ENCODE measurements at regions not wholly inside any gene's neighbourhood (a gene's known extent, or its start where the extent isn't known, plus 50 kb on each side); places are given as distances from the start of the nearest gene placed in this dataset.
"Not testable (repeated sequence)": the region's sequence is repeated elsewhere in the genome, so short reads cannot be mapped to it uniquely, and the experiment has no call there.

- not testable (repeated sequence) for DNase-seq
Measured at GRCh38 chr4:102397056-102397455, 51.8 kb upstream of the SLC39A8 start.

- no peak for DNase-seq
Measured at GRCh38 chr4:102399021-102399420, 53.7 kb upstream of the SLC39A8 start.

DNA sequence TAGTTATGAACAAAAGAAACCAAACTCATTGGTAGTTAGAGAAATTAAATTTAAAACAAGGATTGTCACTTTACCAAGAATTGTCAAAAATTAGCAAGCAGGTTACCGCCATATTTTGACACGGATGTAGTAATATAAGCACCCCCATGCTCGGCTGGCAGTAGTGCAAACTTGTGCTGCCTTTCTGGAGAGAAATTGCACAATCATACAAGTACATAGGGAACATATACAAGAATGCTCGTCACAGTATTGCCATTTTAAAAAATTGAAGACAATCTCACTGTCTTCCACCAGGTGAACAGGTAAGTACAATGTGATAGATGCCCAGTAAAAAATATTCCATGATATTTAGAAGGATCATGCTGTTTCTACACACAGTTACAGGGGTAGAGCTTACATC lies 55.6 kb upstream of the SLC39A8 start:
- no peak for DNase-seq

DNA sequence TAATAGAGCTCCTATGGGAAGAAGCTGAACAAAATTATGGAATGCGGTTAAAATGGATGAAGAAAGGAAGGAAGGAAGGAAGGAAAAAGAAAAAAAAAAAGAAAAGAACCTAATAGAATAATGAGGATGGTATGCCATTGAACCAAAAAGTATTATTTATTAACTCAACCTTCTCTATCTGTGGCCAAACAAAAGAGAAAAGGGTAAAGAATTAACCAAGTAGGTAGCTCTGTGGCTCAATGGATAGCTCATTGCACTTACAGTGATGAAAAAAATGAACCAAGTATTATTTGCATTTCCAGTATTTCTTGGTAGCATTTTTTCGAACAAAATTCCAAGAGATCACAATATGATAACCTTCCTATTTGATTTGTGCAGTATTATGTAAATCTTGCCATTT lies 56.9 kb upstream of the SLC39A8 start:
- no peak for DNase-seq

GRCh38 chr4:102403116-102403515 lies 57.8 kb upstream of the SLC39A8 start:
- DNase-seq = no peak

DNA sequence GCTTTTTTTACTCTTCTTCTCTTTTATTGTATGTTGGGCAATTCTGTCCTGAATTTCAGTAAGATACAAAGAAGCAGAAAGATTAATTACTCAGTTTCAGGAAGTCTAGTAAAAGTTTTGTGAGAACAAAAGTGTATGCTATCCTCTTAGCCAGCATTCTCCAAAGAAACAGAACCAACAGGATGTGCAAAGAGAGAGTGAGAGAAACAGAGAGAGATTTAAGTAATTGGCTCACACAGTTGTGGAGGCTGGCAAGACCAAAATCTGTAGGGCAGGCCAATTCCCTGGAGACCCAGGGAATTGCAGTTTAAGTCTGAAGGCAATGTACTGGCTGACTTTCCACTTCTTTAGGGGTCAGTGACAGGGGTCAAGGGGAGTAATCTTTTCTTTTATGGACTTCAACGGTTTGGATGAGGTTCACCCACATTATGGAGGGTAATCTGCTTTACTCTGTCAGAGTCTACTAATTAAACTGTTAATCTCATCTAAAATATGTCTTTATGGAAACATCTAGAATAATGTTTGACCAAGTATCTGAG lies 59.2 kb upstream of the SLC39A8 start:
- no peak for DNase-seq

- no peak for DNase-seq
Measured at GRCh38 chr4:102405821-102406401, 60.6 kb upstream of the SLC39A8 start.

DNA sequence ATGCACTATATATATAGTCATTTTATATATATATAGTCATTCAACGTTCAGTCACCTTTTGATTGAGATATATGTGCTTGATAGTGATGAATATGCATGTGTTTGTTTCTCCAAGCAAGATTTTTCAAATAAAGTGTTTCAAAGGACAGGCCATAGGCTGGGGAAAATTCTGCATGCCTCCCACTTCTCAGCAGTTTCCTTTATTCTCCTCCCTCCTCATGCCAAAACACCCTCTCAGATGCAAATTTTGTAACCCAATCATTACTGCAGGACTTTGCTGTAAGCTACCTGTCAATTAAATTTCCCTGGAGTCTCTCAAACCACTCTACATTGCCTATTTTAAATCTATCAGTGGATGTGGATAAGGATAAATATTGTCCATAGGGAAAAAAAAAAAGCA lies 65.6 kb upstream of the SLC39A8 start:
- not testable (repeated sequence) for DNase-seq

DNA sequence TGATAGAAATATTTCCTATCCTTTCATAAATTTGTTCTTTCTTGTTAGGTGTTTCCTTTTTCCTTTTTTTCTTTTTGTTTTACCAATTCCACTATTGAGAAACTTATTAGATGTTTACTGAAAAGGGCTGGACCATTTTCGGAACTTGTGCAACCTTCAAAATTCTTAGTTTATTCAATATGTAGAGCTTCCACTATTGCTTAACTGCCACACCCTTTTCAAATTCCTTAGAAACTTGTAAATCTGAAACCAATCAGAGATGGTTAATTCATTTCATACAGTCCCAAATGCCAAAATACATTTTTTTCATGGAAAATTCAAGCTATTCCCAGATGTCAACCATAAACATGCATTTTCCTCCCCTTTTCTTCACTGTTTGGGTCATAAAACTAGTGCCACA lies 66.1 kb upstream of the SLC39A8 start:
- no peak for DNase-seq

DNA sequence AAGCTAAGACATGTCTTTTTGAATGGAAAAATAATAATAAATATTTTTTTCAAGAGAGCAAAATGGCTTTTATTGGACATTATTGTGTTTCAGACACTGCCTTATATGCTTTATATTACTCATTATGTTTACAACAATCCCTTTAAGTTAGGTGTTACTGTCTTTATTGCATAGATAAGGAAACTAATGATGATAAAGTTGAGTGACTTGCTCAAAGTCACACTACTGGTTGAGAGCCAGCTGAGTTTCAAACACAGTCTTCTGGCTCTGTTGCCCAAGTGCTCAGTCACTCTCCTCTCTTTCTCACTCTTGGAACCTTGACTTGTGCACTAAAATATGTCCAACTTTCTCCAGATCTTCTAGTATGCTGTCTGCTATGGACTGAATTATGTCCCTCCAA lies 71.5 kb upstream of the SLC39A8 start:
- DNase-seq = no peak

DNA sequence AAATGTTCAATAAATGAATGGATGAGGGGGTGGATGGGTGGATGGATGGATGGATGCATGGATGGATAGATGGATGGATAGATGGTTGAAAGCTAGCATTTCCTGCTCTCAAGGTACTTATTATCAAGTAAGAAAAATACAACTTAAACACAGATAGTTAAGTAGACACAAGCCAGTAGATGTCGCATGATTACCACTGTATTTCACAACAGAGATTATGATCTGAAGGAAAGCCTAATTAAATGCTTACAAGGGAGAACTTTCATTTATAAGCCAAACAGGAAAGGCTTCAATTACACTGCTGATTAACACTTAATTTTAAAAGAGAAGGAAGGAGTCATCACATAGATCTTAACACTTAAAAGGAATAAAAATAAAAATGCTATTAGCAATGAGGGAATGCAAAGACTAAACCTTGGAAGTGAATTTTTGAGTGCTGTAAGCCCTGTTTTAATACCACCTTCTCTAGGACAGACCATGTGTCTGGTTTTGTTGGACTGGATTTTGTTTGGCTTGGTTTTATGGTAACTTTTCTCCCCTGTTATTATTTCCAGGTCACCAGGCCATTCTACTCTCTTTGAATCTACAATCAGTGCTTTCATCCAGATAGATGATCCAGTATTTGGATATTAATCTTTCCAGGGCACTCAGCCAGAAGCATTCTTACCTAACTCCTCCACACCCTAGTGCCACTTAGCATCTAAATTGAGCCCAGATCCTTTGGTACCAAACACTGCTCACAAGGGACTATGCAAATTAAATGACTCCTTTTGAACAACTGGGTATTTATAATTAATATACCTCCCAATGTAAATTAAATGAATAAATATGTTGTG lies 75.5 kb upstream of the SLC39A8 start:
- DNase-seq = no peak

- DNase-seq = no peak
Measured at GRCh38 chr4:102422843-102423242, 77.6 kb upstream of the SLC39A8 start.

DNA sequence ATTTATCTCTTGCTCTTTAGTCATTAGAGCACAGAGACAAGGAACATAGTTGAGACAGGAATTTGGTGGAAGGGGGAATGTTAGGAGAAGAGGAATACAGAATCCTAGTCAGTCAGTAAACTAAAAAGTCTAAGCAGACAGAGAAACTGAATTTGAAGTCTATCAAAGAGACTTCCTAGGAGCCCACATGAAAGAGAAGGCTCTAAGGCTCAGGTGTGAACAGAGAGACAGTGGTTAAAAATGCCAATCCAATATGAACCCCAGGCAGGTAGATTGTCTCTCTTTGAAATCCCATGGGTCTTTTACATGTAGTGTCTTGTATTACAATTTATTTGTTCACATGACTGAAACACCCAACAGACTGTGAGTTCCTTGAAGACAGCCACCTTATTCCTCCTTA lies 77.8 kb upstream of the NFKB1 start:
- no peak for DNase-seq

DNA sequence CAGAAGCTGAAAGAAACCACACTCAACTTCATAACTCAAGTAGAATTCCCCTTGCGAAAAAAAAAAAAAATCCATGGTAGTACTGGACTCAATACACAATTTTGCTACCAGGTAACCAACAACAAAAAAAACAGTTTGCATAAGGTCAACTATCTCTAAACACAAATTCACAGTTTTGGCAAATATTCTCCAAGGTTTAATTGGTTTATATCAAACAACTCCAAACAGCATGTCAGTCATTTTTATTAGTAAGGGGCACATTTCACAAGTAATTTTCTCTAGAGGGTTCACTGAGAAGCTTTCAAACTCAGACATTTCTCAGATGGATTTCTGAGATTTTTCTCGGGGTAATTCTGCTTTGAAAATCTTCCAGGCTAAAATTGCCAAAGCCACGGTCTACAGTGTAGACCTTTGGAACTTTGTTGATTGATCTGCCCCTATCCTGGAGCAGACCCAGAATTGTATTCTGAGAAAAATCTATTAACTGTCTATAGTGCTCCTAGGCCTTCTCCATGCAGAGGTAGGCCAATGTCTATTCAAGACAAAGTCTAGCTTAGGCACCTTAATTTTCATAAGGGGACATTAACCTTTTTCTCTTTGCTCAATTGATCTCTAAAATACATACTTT lies 73.7 kb upstream of the NFKB1 start:
- DNase-seq = no peak

DNA sequence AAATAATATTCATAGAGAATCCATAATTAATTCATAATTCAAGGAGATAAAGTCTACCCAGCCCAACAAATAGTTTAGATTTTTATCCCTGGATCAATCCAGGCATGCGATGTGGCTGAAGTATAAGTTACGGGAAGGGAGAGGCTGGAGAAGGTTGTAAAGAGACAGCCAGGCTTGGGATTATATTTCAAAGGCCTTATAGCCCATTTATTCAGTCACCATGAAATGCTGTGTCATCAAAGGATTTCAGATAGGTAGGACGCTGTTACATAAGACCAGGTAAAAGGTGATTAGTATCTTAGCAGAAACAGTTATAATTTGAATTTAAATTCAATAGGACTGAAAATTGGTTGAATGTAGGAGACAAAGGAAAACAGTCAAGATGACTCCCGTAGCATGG lies 73.0 kb upstream of the NFKB1 start:
- DNase-seq = no peak

DNA sequence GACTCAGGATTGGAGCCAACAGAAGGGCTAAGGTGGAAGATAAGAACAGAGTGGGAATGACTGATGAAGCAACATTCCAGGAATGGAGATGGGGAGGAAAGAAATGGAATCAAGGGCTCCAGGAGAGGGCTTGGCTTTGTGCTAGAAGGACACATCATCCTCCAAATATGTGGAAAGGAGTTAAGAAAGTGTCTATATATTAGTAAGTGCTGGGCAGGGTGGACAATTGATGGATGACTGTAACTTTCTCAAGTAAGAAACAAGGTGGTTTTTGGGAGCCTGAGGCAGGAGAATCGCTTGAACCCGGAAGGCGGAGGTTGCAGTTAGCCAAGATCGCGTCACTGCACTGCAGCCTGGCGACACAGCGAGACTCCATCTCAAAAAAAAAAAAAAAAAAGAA lies 71.6 kb upstream of the NFKB1 start:
- no peak for DNase-seq

GRCh38 chr4:102430461-102430910 lies 70.7 kb upstream of the NFKB1 start:
- no peak for DNase-seq

DNA sequence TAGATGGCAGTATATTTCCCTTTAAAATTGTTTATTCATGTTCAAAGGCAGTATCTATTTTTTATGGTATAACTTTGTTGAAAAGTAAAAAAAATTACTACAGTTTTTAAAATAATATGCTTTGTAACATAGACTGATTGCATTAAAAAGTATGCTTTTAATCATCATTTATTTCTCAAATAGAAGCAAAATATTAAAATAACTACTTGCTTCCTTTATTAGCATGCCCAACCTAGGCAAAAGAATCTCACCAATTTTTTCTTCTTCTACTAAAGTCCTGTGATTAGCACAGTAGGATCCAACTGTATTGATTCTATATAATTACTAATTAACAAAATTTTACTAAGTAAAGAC lies 69.6 kb upstream of the NFKB1 start:
- DNase-seq = no peak

DNA sequence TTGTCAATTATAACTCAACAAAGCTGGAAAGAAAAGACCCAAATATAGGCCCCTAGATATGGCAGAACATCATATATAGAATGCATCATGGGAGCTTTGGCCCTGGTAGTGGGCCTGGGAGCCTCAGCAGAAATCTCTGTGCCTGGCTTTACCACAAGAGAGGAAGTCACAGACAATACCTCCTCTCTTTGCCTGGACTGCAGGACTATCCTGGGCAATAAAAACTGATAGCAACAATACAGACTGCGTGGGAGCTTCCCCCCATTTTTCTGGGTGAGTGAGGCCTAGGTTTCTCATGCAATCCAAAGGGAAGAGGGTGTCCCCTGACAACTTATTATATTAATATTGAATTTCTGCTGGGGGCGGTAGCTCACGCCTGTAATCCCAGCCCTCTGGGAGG lies 64.0 kb upstream of the NFKB1 start:
- DNase-seq = no peak

DNA sequence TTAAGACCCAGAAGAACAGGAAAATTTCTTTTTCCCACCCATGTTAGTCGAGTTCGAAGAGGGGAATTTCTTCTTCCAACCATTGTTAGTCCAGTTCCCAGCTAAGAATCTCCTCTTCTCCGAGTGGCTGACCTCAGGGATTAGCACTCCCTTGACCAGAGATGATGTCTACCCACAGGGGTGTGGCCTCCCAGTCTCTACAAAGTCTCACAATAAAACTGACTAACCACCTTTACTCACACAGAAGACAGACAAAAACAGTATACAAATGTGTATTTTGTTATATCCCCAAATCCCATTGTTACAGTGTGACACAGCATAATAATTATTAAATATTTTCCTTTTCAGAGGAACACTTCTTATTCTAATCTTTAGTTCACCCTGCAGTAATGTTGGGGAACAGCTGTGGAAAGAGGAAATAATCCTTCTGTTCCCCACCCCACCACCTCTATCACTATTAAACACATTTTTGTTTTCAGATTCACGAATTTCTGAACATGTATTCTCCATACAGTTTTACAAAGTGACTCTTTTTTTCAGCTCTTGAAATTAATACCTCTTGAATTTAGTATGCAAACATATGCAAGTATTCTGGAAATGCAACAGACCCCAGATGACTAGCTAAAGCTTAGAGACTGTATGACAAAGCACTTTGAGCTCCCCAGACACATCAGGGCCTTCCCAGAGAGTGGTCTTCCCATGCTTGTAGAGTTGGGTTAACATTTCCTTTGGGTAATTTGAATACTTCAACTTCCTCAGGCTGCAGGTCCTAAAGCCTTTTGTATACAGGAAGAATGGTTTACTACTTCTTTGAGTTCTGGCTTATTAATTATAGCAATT lies 62.5 kb upstream of the NFKB1 start:
- no peak for DNase-seq

GRCh38 chr4:102439236-102439614 lies 61.9 kb upstream of the NFKB1 start:
- DNase-seq = no peak

DNA sequence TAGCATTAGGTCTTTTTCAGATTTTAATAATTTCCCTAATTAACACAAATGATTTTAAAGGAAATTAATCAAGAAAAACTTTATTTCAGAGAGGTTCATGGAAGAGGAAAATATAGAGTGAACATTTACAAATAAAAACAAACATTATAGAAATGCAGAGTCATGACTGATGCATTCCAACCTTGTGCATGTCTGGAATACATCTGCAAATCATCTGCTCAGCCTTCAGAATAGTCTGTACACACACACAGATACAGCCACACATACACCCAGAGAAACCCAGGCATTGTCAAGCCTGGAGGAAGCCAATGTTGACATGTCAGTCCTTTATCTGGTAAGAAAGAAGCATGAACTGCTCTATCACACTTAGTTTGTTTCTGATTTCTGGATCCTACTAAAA lies 61.3 kb upstream of the NFKB1 start:
- no peak for DNase-seq

GRCh38 chr4:102440498-102440897 lies 60.7 kb upstream of the NFKB1 start:
- DNase-seq = no peak
